Natural killer cell (primary cell): ENCODE measurements at regions not wholly inside any gene's neighbourhood (a gene's known extent, or its start where the extent isn't known, plus 50 kb on each side); places are given as distances from the start of the nearest gene placed in this dataset.

ENCODE experiments used
- ATAC-seq, 3 donors: fragments of 150-1000 bp in 2 of 3; fragments of 200-7000 bp in 1 of 3; cut with Tn5 transposase; 1 replicate in 1 of 3; 2 replicates in 2 of 3; pipeline ENCODE4 v1.10.0; 2021; ENCODE audit warnings: mild to moderate bottlenecking in 2 of 3, moderate library complexity in 2 of 3
- DNase-seq, 2 donors: peaks; one replicate each; pipeline versions ENCODE4 v3.0.0 to v3.0.0-alpha.2; 2013 to 2021; ENCODE audit warnings: mixed read lengths in 1 of 2
- H3K27ac ChIP-seq: one replicate; pipeline ENCODE4 v1.5.1; 2013; ENCODE audit warnings: mild to moderate bottlenecking, low read length
- H3K27me3 ChIP-seq: one replicate; pipeline ENCODE4 v1.6.1; 2013; ENCODE audit warnings: low read length; ENCODE audit not compliant: control insufficient read depth, insufficient read depth
- H3K36me3 ChIP-seq: one replicate; pipeline ENCODE4 v1.6.1; 2013; ENCODE audit warnings: low read length; ENCODE audit not compliant: control insufficient read depth, insufficient read depth
- H3K4me1 ChIP-seq: one replicate; pipeline ENCODE4 v1.6.1; 2013; ENCODE audit warnings: low read length; ENCODE audit not compliant: control insufficient read depth, insufficient read depth
- H3K4me3 ChIP-seq: one replicate; pipeline ENCODE4 v1.5.1; 2013; ENCODE audit warnings: low read length
- H3K9me3 ChIP-seq: one replicate; pipeline ENCODE4 v1.6.1; 2013; ENCODE audit warnings: low read length; ENCODE audit not compliant: control insufficient read depth, insufficient read depth
- H3K27ac Mint-ChIP-seq, 2 donors: one replicate each; pipeline ENCODE4 v1.8.0; 2022; ENCODE audit warnings: mild to moderate bottlenecking in 2 of 2, mixed read lengths in 2 of 2, moderate library complexity in 1 of 2
- H3K27me3 Mint-ChIP-seq, 2 donors: one replicate each; pipeline ENCODE4 v1.8.0; 2022; ENCODE audit warnings: low read depth in 2 of 2, mixed read lengths in 2 of 2
- H3K36me3 Mint-ChIP-seq: one replicate; pipeline ENCODE4 v1.8.0; 2022; ENCODE audit warnings: mixed read lengths
- H3K4me1 Mint-ChIP-seq, 2 donors: one replicate each; pipeline ENCODE4 v1.8.0; 2022; ENCODE audit warnings: mixed read lengths in 2 of 2
- H3K4me3 Mint-ChIP-seq: one replicate; pipeline ENCODE4 v1.8.0; 2022; ENCODE audit warnings: mild to moderate bottlenecking, moderate library complexity, mixed read lengths
- H3K9me3 Mint-ChIP-seq, 2 donors: one replicate each; pipeline ENCODE4 v1.8.0; 2022; ENCODE audit warnings: mixed read lengths in 2 of 2
- CTCF ChIP-seq: fragments of 200-600 bp; IDR thresholded peaks from one replicate; pipeline ENCODE4 v1.8.0; 2022; ENCODE audit warnings: antibody characterized with exemption
- WGBS: methylation state at CpG from one replicate; pipeline ENCODE4 v1.1.7; 2013; ENCODE audit warnings: missing lambda C conversion rate; ENCODE audit not compliant: insufficient coverage; 5-methylcytosine and 5-hydroxymethylcytosine counted together
- intact Hi-C: fragments of 100-400 bp; cut with micrococcal nuclease; formaldehyde crosslinking; loops from one replicate; pipeline ENCODE4 v1.14.2; 2022

GRCh38 chr21:18603261-18603660 lies 199.7 kb upstream of the TMPRSS15 start:
- no peak overlapping the region for H3K27ac ChIP-seq
- no peak overlapping the region for H3K4me3 Mint-ChIP-seq
- no peaks in the 10 kb centered on the region for H3K9me3 ChIP-seq
- H3K4me1 ChIP-seq: no peaks in the 10 kb centered on the region
- WGBS: 50% methylated on average over 1 of the region's 2 CpGs
- intact Hi-C loops: no loop called here
- peaks cover 13 to 14% of the 10 kb centered on the region in 2 donors for H3K9me3 Mint-ChIP-seq
- H3K36me3 Mint-ChIP-seq: peaks cover 7% of the 10 kb centered on the region
- no peak for ATAC-seq
- TF ChIP-seq CTCF: no peak
- H3K4me1 Mint-ChIP-seq: no peaks in the 10 kb centered on the region
- H3K27ac Mint-ChIP-seq: no peak overlapping the region
- H3K27me3 ChIP-seq: no peaks in the 10 kb centered on the region
- H3K4me3 ChIP-seq: no peak overlapping the region
- H3K27me3 Mint-ChIP-seq: no peaks in the 10 kb centered on the region
- H3K36me3 ChIP-seq: no peaks in the 10 kb centered on the region
- DNase-seq: no peak

GRCh38 chr21:18603980-18604379 lies 200.4 kb upstream of the TMPRSS15 start:
- intact Hi-C loops: no loop called here
- WGBS: 80% methylated on average over 3 of the region's 3 CpGs
- H3K4me1 ChIP-seq: no peaks in the 10 kb centered on the region
- Mint-ChIP-seq H3K9me3 (peaks cover 13 to 14% of the 10 kb centered on the region in 2 donors), H3K27ac (no peak overlapping the region), H3K4me1 (no peaks in the 10 kb centered on the region), H3K36me3 (peaks cover 7% of the 10 kb centered on the region), H3K4me3 (no peak overlapping the region), H3K27me3 (no peaks in the 10 kb centered on the region)
- no peaks in the 10 kb centered on the region for H3K9me3 ChIP-seq
- no peak overlapping the region for H3K4me3 ChIP-seq
- no peak for DNase-seq
- TF ChIP-seq CTCF: no peak
- ATAC-seq: no peak
- H3K27ac ChIP-seq: no peak overlapping the region
- H3K27me3 ChIP-seq: no peaks in the 10 kb centered on the region
- H3K36me3 ChIP-seq: no peaks in the 10 kb centered on the region

- no peak overlapping the region for H3K4me3 ChIP-seq
- intact Hi-C loops: no loop called here
- peaks cover 4 to 9% of the 10 kb centered on the region in 2 donors for H3K9me3 Mint-ChIP-seq
- no peaks in the 10 kb centered on the region for H3K36me3 Mint-ChIP-seq
- 70% methylated on average over 1 of the region's 1 CpG for WGBS
- TF ChIP-seq CTCF: no peak
- no peak for ATAC-seq
- no peak overlapping the region for H3K4me3 Mint-ChIP-seq
- H3K9me3 ChIP-seq: no peaks in the 10 kb centered on the region
- no peaks in the 10 kb centered on the region for H3K4me1 ChIP-seq
- H3K36me3 ChIP-seq: no peaks in the 10 kb centered on the region
- H3K27ac Mint-ChIP-seq: no peak overlapping the region
- no peak overlapping the region for H3K27ac ChIP-seq
- DNase-seq: no peak
- H3K27me3 Mint-ChIP-seq: no peaks in the 10 kb centered on the region
- no peaks in the 10 kb centered on the region for H3K27me3 ChIP-seq
- H3K4me1 Mint-ChIP-seq: no peaks in the 10 kb centered on the region
These were observed 204.6 kb upstream of the TMPRSS15 start for GRCh38 chr21:18608226-18608625.

- H3K27me3 Mint-ChIP-seq: no peaks in the 10 kb centered on the region
- TF ChIP-seq CTCF: no peak
These were observed 210.7 kb upstream of the TMPRSS15 start for GRCh38 chr21:18614303-18614702.

More at GRCh38 chr21:18614303-18614702, 210.7 kb upstream of the TMPRSS15 start:
- Histone ChIP-seq H3K27me3 (no peaks in the 10 kb centered on the region), H3K27ac (no peak overlapping the region), H3K9me3 (no peaks in the 10 kb centered on the region), H3K36me3 (no peaks in the 10 kb centered on the region), H3K4me1 (no peaks in the 10 kb centered on the region), H3K4me3 (no peak overlapping the region)
- no peak overlapping the region for H3K4me3 Mint-ChIP-seq
- ATAC-seq: no peak
- no peak for DNase-seq
- no peak overlapping the region for H3K27ac Mint-ChIP-seq
- intact Hi-C loops: no loop called here
- H3K36me3 Mint-ChIP-seq: no peaks in the 10 kb centered on the region
- 94% methylated on average over 3 of the region's 3 CpGs for WGBS
- peaks cover 0 to 10% of the 10 kb centered on the region in 2 donors for H3K9me3 Mint-ChIP-seq
- H3K4me1 Mint-ChIP-seq: no peaks in the 10 kb centered on the region
